ENCODE measurements at regions not wholly inside any gene's neighbourhood (a gene's known extent, or its start where the extent isn't known, plus 50 kb on each side); places are given as distances from the start of the nearest gene placed in this dataset.

GRCh38 chr4:30835044-30835443 is 114.9 kb downstream of the PCDH7 start:
- H3K4me3 ChIP-seq (ENCODE audit: low read depth, low read length) = no peak overlapping the region
- no peak for DNase-seq (ENCODE audit: low read depth)

- H3K4me3 ChIP-seq (ENCODE audit: low read depth, low read length) = no peak overlapping the region
- DNase-seq (ENCODE audit: low read depth) = no peak
Measured at GRCh38 chr4:30836231-30836630, 116.1 kb downstream of the PCDH7 start.

GRCh38 chr4:30837131-30837539 is 117.0 kb downstream of the PCDH7 start:
- H3K4me3 ChIP-seq (ENCODE audit: low read depth, low read length) = no peak overlapping the region
- DNase-seq (ENCODE audit: low read depth) = no peak

- DNase-seq (ENCODE audit: low read depth) = no peak
Measured at GRCh38 chr4:30837861-30838260, 117.7 kb downstream of the PCDH7 start.

GRCh38 chr4:30838331-30838730 is 118.2 kb downstream of the PCDH7 start:
- no peak for DNase-seq (ENCODE audit: low read depth)
- no peak overlapping the region for H3K4me3 ChIP-seq (ENCODE audit: low read depth, low read length)

More at GRCh38 chr4:30837861-30838260, 117.7 kb downstream of the PCDH7 start:
- H3K4me3 ChIP-seq (ENCODE audit: low read depth, low read length) = no peak overlapping the region

- no peak for DNase-seq (ENCODE audit: low read depth)
- no peak overlapping the region for H3K4me3 ChIP-seq (ENCODE audit: low read depth, low read length)
Measured at GRCh38 chr4:30839583-30840520, 119.7 kb downstream of the PCDH7 start.

GRCh38 chr4:30840571-30840970 is 120.4 kb downstream of the PCDH7 start:
- H3K4me3 ChIP-seq (ENCODE audit: low read depth, low read length) = no peak overlapping the region
- no peak for DNase-seq (ENCODE audit: low read depth)

- no peak for DNase-seq (ENCODE audit: low read depth)
- no peak overlapping the region for H3K4me3 ChIP-seq (ENCODE audit: low read depth, low read length)
Measured at GRCh38 chr4:30842142-30842541, 122.0 kb downstream of the PCDH7 start.

- no peak for DNase-seq (ENCODE audit: low read depth)
- H3K4me3 ChIP-seq (ENCODE audit: low read depth, low read length) = no peak overlapping the region
Measured at GRCh38 chr4:30842689-30843088, 122.5 kb downstream of the PCDH7 start.

GRCh38 chr4:30844861-30845582 is 124.9 kb downstream of the PCDH7 start:
- no peak overlapping the region for H3K4me3 ChIP-seq (ENCODE audit: low read depth, low read length)
- no peak for DNase-seq (ENCODE audit: low read depth)

GRCh38 chr4:30847167-30847566 is 127.0 kb downstream of the PCDH7 start:
- no peak for DNase-seq (ENCODE audit: low read depth)
- no peak overlapping the region for H3K4me3 ChIP-seq (ENCODE audit: low read depth, low read length)

GRCh38 chr4:30847958-30848357 is 127.8 kb downstream of the PCDH7 start:
- DNase-seq (ENCODE audit: low read depth) = no peak
- no peak overlapping the region for H3K4me3 ChIP-seq (ENCODE audit: low read depth, low read length)

- DNase-seq (ENCODE audit: low read depth) = no peak
- no peak overlapping the region for H3K4me3 ChIP-seq (ENCODE audit: low read depth, low read length)
Measured at GRCh38 chr4:30854531-30854930, 134.4 kb downstream of the PCDH7 start.

GRCh38 chr4:30855232-30855631 is 135.1 kb downstream of the PCDH7 start:
- no peak overlapping the region for H3K4me3 ChIP-seq (ENCODE audit: low read depth, low read length)
- no peak for DNase-seq (ENCODE audit: low read depth)

- no peak for DNase-seq (ENCODE audit: low read depth)
- H3K4me3 ChIP-seq (ENCODE audit: low read depth, low read length) = no peak overlapping the region
Measured at GRCh38 chr4:30856795-30857564, 136.8 kb downstream of the PCDH7 start.

GRCh38 chr4:30860978-30861377 is 140.8 kb downstream of the PCDH7 start:
- H3K4me3 ChIP-seq (ENCODE audit: low read depth, low read length) = no peak overlapping the region
- no peak for DNase-seq (ENCODE audit: low read depth)

- H3K4me3 ChIP-seq (ENCODE audit: low read depth, low read length) = no peak overlapping the region
- no peak for DNase-seq (ENCODE audit: low read depth)
Measured at GRCh38 chr4:30862196-30862595, 142.0 kb downstream of the PCDH7 start.

GRCh38 chr4:30863021-30863420 is 142.9 kb downstream of the PCDH7 start:
- DNase-seq (ENCODE audit: low read depth) = no peak

GRCh38 chr4:30865691-30866090 is 145.5 kb downstream of the PCDH7 start:
- DNase-seq (ENCODE audit: low read depth) = no peak
- no peak overlapping the region for H3K4me3 ChIP-seq (ENCODE audit: low read depth, low read length)

More at GRCh38 chr4:30863021-30863420, 142.9 kb downstream of the PCDH7 start:
- no peak overlapping the region for H3K4me3 ChIP-seq (ENCODE audit: low read depth, low read length)

GRCh38 chr4:30866346-30866745 is 146.2 kb downstream of the PCDH7 start:
- no peak overlapping the region for H3K4me3 ChIP-seq (ENCODE audit: low read depth, low read length)
- DNase-seq (ENCODE audit: low read depth) = no peak
